ENCODE measurements at regions not wholly inside any gene's neighbourhood (a gene's known extent, or its start where the extent isn't known, plus 50 kb on each side); places are given as distances from the start of the nearest gene placed in this dataset.

DNA sequence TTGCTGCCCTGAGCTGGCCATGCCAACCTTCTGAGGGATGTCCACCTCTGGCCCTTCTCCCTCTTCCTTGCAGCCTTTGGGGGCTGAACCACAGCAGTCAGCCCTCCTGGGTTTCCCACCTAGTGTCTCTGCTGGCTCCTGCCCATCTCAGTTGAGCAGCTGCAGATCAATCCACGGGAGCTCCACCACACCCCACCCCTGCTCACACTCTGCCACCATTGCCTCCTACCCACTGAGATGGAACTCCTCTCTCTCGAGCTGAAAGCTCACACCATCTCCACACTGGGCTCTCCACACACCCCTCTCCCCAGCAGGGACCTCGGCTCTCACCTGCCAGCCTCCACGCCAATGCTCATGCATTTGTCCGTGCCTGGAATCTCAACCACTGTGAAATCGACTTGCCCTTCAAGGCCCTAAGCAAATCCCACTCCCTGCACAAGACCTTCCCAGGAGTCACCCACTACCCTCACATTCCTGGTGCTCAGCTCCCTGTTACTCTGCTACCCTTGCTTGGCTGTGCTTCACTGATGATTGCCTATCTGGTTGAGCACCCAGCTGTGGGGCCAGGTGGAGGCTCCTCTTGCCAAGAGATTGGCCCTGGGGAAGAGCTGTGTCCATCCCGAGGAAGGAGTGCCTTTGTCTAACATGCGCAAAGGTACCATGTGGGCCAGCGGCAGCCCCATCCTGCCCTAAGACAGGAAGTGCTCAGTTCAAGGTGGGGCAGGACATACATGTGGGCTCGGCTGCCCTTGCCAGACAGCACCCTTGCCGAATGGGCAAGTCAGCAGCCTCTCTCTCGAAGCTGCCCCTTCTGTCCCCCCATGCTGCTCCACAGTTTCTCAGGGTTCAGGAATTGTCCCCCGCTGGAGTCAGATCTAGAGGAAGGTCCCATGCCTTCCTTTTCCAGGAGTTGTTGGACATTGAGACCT lies 208.7 kb downstream of the CYP26B1 start (continued):
- TF ChIP-seq EP300 (IDR thresholded peaks at IDR 0.05; ENCODE audit: low read depth in 2 of 2, low read length in 2 of 2) (no peak), EP300 (CRISPR knock-in tag; IDR thresholded peaks at IDR 0.05; ENCODE audit: borderline replicate concordance) (no peak), TOPORS (CRISPR knock-in tag; IDR thresholded peaks at IDR 0.05) (no peak), SP140L (CRISPR knock-in tag; IDR thresholded peaks at IDR 0.05; ENCODE audit: borderline replicate concordance) (no peak), ZBED4 (CRISPR knock-in tag; IDR thresholded peaks at IDR 0.05; ENCODE audit: borderline replicate concordance) (no peak), KLF16 (CRISPR knock-in tag; IDR thresholded peaks at IDR 0.05) (no peak)
- TF ChIP-seq, protein P1, sequence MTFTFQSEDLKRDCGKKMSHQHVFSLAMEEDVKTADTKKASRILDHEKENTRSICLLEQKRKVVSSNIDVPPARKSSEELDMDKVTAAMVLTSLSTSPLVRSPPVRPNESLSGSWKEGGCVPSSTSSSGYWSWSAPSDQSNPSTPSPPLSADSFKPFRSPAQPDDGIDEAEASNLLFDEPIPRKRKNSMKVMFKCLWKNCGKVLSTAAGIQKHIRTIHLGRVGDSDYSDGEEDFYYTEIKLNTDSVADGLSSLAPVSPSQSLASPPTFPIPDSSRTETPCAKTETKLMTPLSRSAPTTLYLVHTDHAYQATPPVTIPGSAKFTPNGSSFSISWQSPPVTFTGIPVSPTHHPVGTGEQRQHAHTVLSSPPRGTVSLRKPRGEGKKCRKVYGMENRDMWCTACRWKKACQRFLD (CRISPR knock-in tag; IDR thresholded peaks at IDR 0.05; ENCODE audit: borderline replicate concordance): no peak

Data from HepG2 (cell line).